AG20443 (cell line): ENCODE measurements at regions not wholly inside any gene's neighbourhood (a gene's known extent, or its start where the extent isn't known, plus 50 kb on each side); places are given as distances from the start of the nearest gene placed in this dataset.

Source experiments
- DNase-seq: peaks from one replicate; pipeline ENCODE4 v3.0.0; 2012; ENCODE audit warnings: low spot score, mixed read lengths

- DNase-seq: no peak
Measured at GRCh38 chr5:165104611-165105010, 1599.2 kb downstream of the MAT2B start.

- DNase-seq: no peak
Measured at GRCh38 chr5:165108809-165109208, 1603.4 kb downstream of the MAT2B start.

- DNase-seq: no peak
Measured at GRCh38 chr5:165119175-165119574, 1613.8 kb downstream of the MAT2B start.

GRCh38 chr5:165126598-165126997, 1621.2 kb downstream of the MAT2B start:
- DNase-seq: no peak

GRCh38 chr5:165127941-165128340, 1622.5 kb downstream of the MAT2B start:
- DNase-seq: no peak

GRCh38 chr5:165130656-165131055, 1625.2 kb downstream of the MAT2B start:
- no peak for DNase-seq

GRCh38 chr5:165134155-165134554, 1628.7 kb downstream of the MAT2B start:
- DNase-seq: no peak

GRCh38 chr5:165135565-165135964, 1630.1 kb downstream of the MAT2B start:
- DNase-seq: no peak

- DNase-seq: no peak
Measured at GRCh38 chr5:165137701-165138100, 1632.3 kb downstream of the MAT2B start.

GRCh38 chr5:165138236-165138635, 1632.8 kb downstream of the MAT2B start:
- DNase-seq: no peak

GRCh38 chr5:165139262-165139661, 1633.8 kb downstream of the MAT2B start:
- no peak for DNase-seq

- DNase-seq: no peak
Measured at GRCh38 chr5:165139721-165140120, 1634.3 kb downstream of the MAT2B start.

- DNase-seq: no peak
Measured at GRCh38 chr5:165143741-165144140, 1638.3 kb downstream of the MAT2B start.

GRCh38 chr5:165149431-165149830, 1644.0 kb downstream of the MAT2B start:
- no peak for DNase-seq

GRCh38 chr5:165152058-165152457, 1646.6 kb downstream of the MAT2B start:
- DNase-seq: no peak

- no peak for DNase-seq
Measured at GRCh38 chr5:165157219-165157618, 1651.8 kb downstream of the MAT2B start.

- DNase-seq: no peak
Measured at GRCh38 chr5:165161204-165161603, 1655.8 kb downstream of the MAT2B start.

- no peak for DNase-seq
Measured at GRCh38 chr5:165163861-165164260, 1658.4 kb downstream of the MAT2B start.

- no peak for DNase-seq
Measured at GRCh38 chr5:165173651-165174050, 1668.2 kb downstream of the MAT2B start.

GRCh38 chr5:165175041-165175440, 1669.6 kb downstream of the MAT2B start:
- DNase-seq: no peak

GRCh38 chr5:165184183-165184582, 1678.8 kb downstream of the MAT2B start:
- DNase-seq: no peak

GRCh38 chr5:165185716-165186115, 1680.3 kb downstream of the MAT2B start:
- no peak for DNase-seq

- no peak for DNase-seq
Measured at GRCh38 chr5:165187815-165188214, 1682.4 kb downstream of the MAT2B start.

GRCh38 chr5:165188556-165189175, 1683.2 kb downstream of the MAT2B start:
- no peak for DNase-seq

- no peak for DNase-seq
Measured at GRCh38 chr5:165196961-165197360, 1691.5 kb downstream of the MAT2B start.
